WTC11 (cell line): ENCODE measurements at regions not wholly inside any gene's neighbourhood (a gene's known extent, or its start where the extent isn't known, plus 50 kb on each side); places are given as distances from the start of the nearest gene placed in this dataset.

Source experiments
- ATAC-seq: fragments of 200-7000 bp; cut with Tn5 transposase; 2 replicates; pipeline ENCODE4 v1.10.0; 2021; ENCODE audit warnings: mild to moderate bottlenecking, moderate library complexity
- CTCF ChIA-PET: fragments of 300-600 bp; sonication (Branson Sonifier 250); formaldehyde crosslinking; loops from one replicate; lab custom pipeline; 2021; ENCODE audit warnings: antibody characterized with exemption; lab: Charles Lee
- POLR2A ChIA-PET: fragments of 350-600 bp; sonication (Branson Sonifier 250); formaldehyde crosslinking; loops from one replicate; lab custom pipeline; 2021; ENCODE audit warnings: antibody characterized with exemption; lab: Charles Lee
- DNase-seq: peaks from one replicate; pipeline ENCODE4 v3.0.0; 2021; ENCODE audit warnings: low spot score
- H3K27ac Mint-ChIP-seq: 2 replicates; pipeline ENCODE4 v1.8.0; 2021; ENCODE audit warnings: mixed read lengths
- H3K27me3 Mint-ChIP-seq: 2 replicates; pipeline ENCODE4 v1.8.0; 2021; ENCODE audit warnings: low read depth, mild to moderate bottlenecking, moderate library complexity, mixed read lengths
- H3K36me3 Mint-ChIP-seq: 2 replicates; pipeline ENCODE4 v1.8.0; 2021; ENCODE audit warnings: mixed read lengths
- H3K4me1 Mint-ChIP-seq: 2 replicates; pipeline ENCODE4 v1.8.0; 2022; ENCODE audit warnings: mixed read lengths
- H3K4me3 Mint-ChIP-seq: 2 replicates; pipeline ENCODE4 v1.8.0; 2021; ENCODE audit warnings: mild to moderate bottlenecking, moderate library complexity, mixed read lengths
- H3K9me3 Mint-ChIP-seq: 2 replicates; pipeline ENCODE4 v1.8.0; 2021; ENCODE audit warnings: mixed read lengths
- AFF4 ChIP-seq: sonication (generic); formaldehyde crosslinking; IDR thresholded peaks from 2 replicates; pipeline ENCODE4 v1.8.1; 2023; ENCODE audit warnings: mild to moderate bottlenecking, missing genetic modification reagents, borderline replicate concordance
- CDX4 ChIP-seq: fragments of 250-450 bp; sonication (Bioruptor Pico); IDR thresholded peaks from 2 replicates; pipeline ENCODE4 v1.9.0; 2021; ENCODE audit warnings: moderate library complexity, mild to moderate bottlenecking, inconsistent platforms, borderline replicate concordance
- E2F1 ChIP-seq: sonication (generic); formaldehyde crosslinking; IDR thresholded peaks from 2 replicates; pipeline ENCODE4 v1.8.0; 2022; ENCODE audit warnings: mild to moderate bottlenecking, missing genetic modification reagents
- ESRRA ChIP-seq: sonication (generic); formaldehyde crosslinking; IDR thresholded peaks from 2 replicates; pipeline ENCODE4 v1.8.1; 2022; ENCODE audit warnings: mild to moderate bottlenecking, missing genetic modification reagents, borderline replicate concordance
- FOXK1 ChIP-seq: sonication (generic); formaldehyde crosslinking; IDR thresholded peaks from 2 replicates; pipeline ENCODE4 v1.8.0; 2022; ENCODE audit warnings: mild to moderate bottlenecking, moderate library complexity, missing genetic modification reagents
- FOXP4 ChIP-seq: sonication (generic); formaldehyde crosslinking; IDR thresholded peaks from 2 replicates; pipeline ENCODE4 v1.8.0; 2022; ENCODE audit warnings: mild to moderate bottlenecking, missing genetic modification reagents
- GRHL2 ChIP-seq: fragments of 250-450 bp; sonication (Bioruptor Pico); IDR thresholded peaks from 2 replicates; pipeline ENCODE4 v1.8.0; 2022; ENCODE audit warnings: mild to moderate bottlenecking, moderate library complexity; ENCODE audit not compliant: insufficient replicate concordance, severe bottlenecking
- IRF1 ChIP-seq: sonication (generic); formaldehyde crosslinking; IDR thresholded peaks from 2 replicates; pipeline ENCODE4 v1.8.0; 2023; ENCODE audit warnings: missing genetic modification reagents
- MAX ChIP-seq: sonication (generic); formaldehyde crosslinking; IDR thresholded peaks from 2 replicates; pipeline ENCODE4 v1.8.0; 2022; ENCODE audit warnings: mild to moderate bottlenecking, missing genetic modification reagents
- MXD4 ChIP-seq: fragments of 250-450 bp; sonication (Bioruptor Pico); IDR thresholded peaks from 2 replicates; pipeline ENCODE4 v1.8.0; 2021; ENCODE audit warnings: mild to moderate bottlenecking, moderate library complexity, borderline replicate concordance
- NFYB ChIP-seq: sonication (generic); formaldehyde crosslinking; conservative IDR thresholded peaks from 2 replicates; pipeline ENCODE4 v1.8.0; 2022; ENCODE audit warnings: low read depth, missing genetic modification reagents
- SMAD4 ChIP-seq: sonication (generic); formaldehyde crosslinking; IDR thresholded peaks from 2 replicates; pipeline ENCODE4 v1.8.0; 2022; ENCODE audit warnings: mild to moderate bottlenecking, missing genetic modification reagents
- SOX15 ChIP-seq: fragments of 250-450 bp; sonication (Bioruptor Pico); IDR thresholded peaks from 2 replicates; pipeline ENCODE4 v1.9.0; 2021; ENCODE audit warnings: mild to moderate bottlenecking
- TCF7 ChIP-seq: sonication (generic); formaldehyde crosslinking; IDR thresholded peaks from 2 replicates; pipeline ENCODE4 v1.8.0; 2022; ENCODE audit warnings: mild to moderate bottlenecking, low read depth, missing genetic modification reagents, moderate library complexity
- TEAD1 ChIP-seq: sonication (generic); formaldehyde crosslinking; IDR thresholded peaks from 2 replicates; pipeline ENCODE4 v1.8.0; 2022; ENCODE audit warnings: mild to moderate bottlenecking, missing genetic modification reagents
- ZMAT4 ChIP-seq: fragments of 250-450 bp; sonication (Bioruptor Pico); IDR thresholded peaks from 2 replicates; pipeline ENCODE4 v1.9.0; 2021; ENCODE audit warnings: mild to moderate bottlenecking
- ZNF138 ChIP-seq: sonication (generic); formaldehyde crosslinking; conservative IDR thresholded peaks from 2 replicates; pipeline ENCODE4 v1.8.1; 2022; ENCODE audit warnings: mild to moderate bottlenecking, moderate library complexity, missing genetic modification reagents
- ZNF232 ChIP-seq: sonication (generic); formaldehyde crosslinking; IDR thresholded peaks from 2 replicates; pipeline ENCODE4 v1.8.0; 2022; ENCODE audit warnings: mild to moderate bottlenecking, missing genetic modification reagents
- ZNF263 ChIP-seq: sonication (generic); formaldehyde crosslinking; IDR thresholded peaks from 2 replicates; pipeline ENCODE4 v1.8.1; 2022; ENCODE audit warnings: low read depth, mild to moderate bottlenecking, moderate library complexity, missing genetic modification reagents
- ZNF532 ChIP-seq: fragments of 250-450 bp; sonication (Bioruptor Pico); IDR thresholded peaks from 2 replicates; pipeline ENCODE4 v1.9.0; 2021; ENCODE audit warnings: mild to moderate bottlenecking, borderline replicate concordance

GRCh38 chr14:86999036-86999435, 993.9 kb downstream of the GALC start:
- Mint-ChIP-seq H3K27me3 (no peaks in the 10 kb centered on the region), H3K4me3 (no peak overlapping the region), H3K27ac (no peak overlapping the region), H3K9me3 (no peaks in the 10 kb centered on the region), H3K36me3 (no peaks in the 10 kb centered on the region), H3K4me1 (no peaks in the 10 kb centered on the region)
- DNase-seq (no peak), ATAC-seq (no peak)
- POLR2A ChIA-PET = no interaction called here
- no peak for TF ChIP-seq CDX4 (CRISPR knock-in tag)
- no peak for TF ChIP-seq IRF1 (CRISPR knock-in tag)
- no peak for TF ChIP-seq FOXK1 (CRISPR knock-in tag)
- CTCF ChIA-PET = no interaction called here

- Mint-ChIP-seq H3K27ac (no peak overlapping the region), H3K27me3 (no peaks in the 10 kb centered on the region), H3K9me3 (no peaks in the 10 kb centered on the region), H3K36me3 (no peaks in the 10 kb centered on the region), H3K4me3 (no peak overlapping the region), H3K4me1 (no peaks in the 10 kb centered on the region)
- DNase-seq (no peak), ATAC-seq (no peak)
- ChIA-PET CTCF (no interaction called here), POLR2A (interaction anchor here (1.0 kb wide), 1 partner anchor 15 kb away, joined by 3 read pairs; no protein-coding TSS in a partner anchor)
- TF ChIP-seq NFYB (CRISPR knock-in tag) = no peak
- TF ChIP-seq ZNF232 (CRISPR knock-in tag) = no peak
- TF ChIP-seq TCF7 (CRISPR knock-in tag) = no peak
- TF ChIP-seq ESRRA = no peak
- TF ChIP-seq GRHL2 = no peak
- TF ChIP-seq MXD4 (CRISPR knock-in tag) = no peak
- no peak for TF ChIP-seq E2F1 (CRISPR knock-in tag)
- no peak for TF ChIP-seq ZNF138 (CRISPR knock-in tag)
- no peak for TF ChIP-seq TEAD1 (CRISPR knock-in tag)
Measured at GRCh38 chr14:86997271-86997670, 995.7 kb downstream of the GALC start.

GRCh38 chr14:86990396-86990795, 1002.6 kb downstream of the GALC start:
- H3K4me1 Mint-ChIP-seq = no peaks in the 10 kb centered on the region
- POLR2A ChIA-PET = no interaction called here
- CTCF ChIA-PET = no interaction called here
- H3K4me3 Mint-ChIP-seq = no peak overlapping the region
- no peak for DNase-seq
- no peaks in the 10 kb centered on the region for H3K9me3 Mint-ChIP-seq
- no peak overlapping the region for H3K27ac Mint-ChIP-seq
- H3K36me3 Mint-ChIP-seq = no peaks in the 10 kb centered on the region
- H3K27me3 Mint-ChIP-seq = no peaks in the 10 kb centered on the region
- no peak for ATAC-seq
- TF ChIP-seq MAX (CRISPR knock-in tag) (no peak), FOXP4 (no peak), ZNF532 (CRISPR knock-in tag) (no peak), SOX15 (CRISPR knock-in tag) (no peak), ZMAT4 (no peak), AFF4 (CRISPR knock-in tag) (no peak), SMAD4 (CRISPR knock-in tag) (no peak), ZNF263 (CRISPR knock-in tag) (no peak)
